Esophagus squamous epithelium (tissue), 5 donors: ENCODE measurements at regions not wholly inside any gene's neighbourhood (a gene's known extent, or its start where the extent isn't known, plus 50 kb on each side); places are given as distances from the start of the nearest gene placed in this dataset.
"Not testable (repeated sequence)": the region's sequence is repeated elsewhere in the genome, so short reads cannot be mapped to it uniquely, and the experiment has no call there.

Experiments used
- DNase-seq: peaks from one replicate; lab custom pipeline; 2025; lab: John Stamatoyannopoulos, UW
- H3K27ac ChIP-seq, 4 donors: fragments of 200-600 bp; sonication (generic); one replicate each; pipeline ENCODE4 v1.5.1; 2016 to 2019; ENCODE audit warnings: mild to moderate bottlenecking in 1 of 4
- H3K27me3 ChIP-seq, 4 donors: fragments of 200-600 bp; sonication (generic); 1 replicate in 3 of 4; 2 replicates in 1 of 4; pipeline versions ENCODE4 v1.5.1 to v1.6.0; 2017 to 2021; ENCODE audit warnings: antibody characterized with exemption in 1 of 4
- H3K36me3 ChIP-seq, 3 donors: fragments of 200-600 bp; sonication (generic); one replicate each; pipeline ENCODE4 v1.5.1; 2016 to 2019
- H3K4me1 ChIP-seq, 3 donors: fragments of 200-600 bp; sonication (generic); one replicate each; pipeline ENCODE4 v1.5.1; 2017 to 2019
- H3K4me3 ChIP-seq, 4 donors: fragments of 200-600 bp; sonication (generic); 1 replicate in 3 of 4; 2 replicates in 1 of 4; pipeline ENCODE4 v1.5.1; 2016 to 2019; ENCODE audit warnings: mild to moderate bottlenecking in 2 of 4, moderate library complexity in 1 of 4
- H3K9me3 ChIP-seq, 3 donors: fragments of 200-600 bp; sonication (generic); one replicate each; pipeline ENCODE4 v1.5.1; 2016 to 2019
- WGBS, 2 donors: methylation state at CpG; one replicate each; pipeline ENCODE4 v1.1.5; 2018; 5-methylcytosine and 5-hydroxymethylcytosine counted together
- intact Hi-C: fragments of 100-400 bp; cut with DNase I; formaldehyde crosslinking; loops from one replicate; pipeline ENCODE4 v1.15.0; 2022
- donor health status: DM: yes; HTN: yes; CAD: no.

DNA sequence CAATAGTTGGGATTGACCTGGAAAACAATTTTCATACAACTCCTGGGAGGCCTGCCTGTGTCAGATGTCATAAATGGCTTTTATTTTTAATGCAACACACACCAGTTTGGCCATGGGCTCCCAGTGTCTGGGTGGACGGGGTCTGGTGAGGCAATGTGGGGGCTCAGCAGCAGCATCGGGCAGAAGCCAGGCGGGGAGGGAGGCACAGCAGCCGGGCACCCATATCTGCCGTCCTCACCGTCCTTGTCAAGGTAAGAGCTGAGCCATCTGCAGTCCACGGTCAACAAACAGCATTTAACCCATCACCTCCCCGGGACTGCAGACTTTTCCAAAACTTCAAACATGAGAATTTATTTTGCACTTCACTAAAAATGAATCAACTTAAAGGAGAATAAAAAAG is 154.0 kb upstream of the ZNF469 start:
- intact Hi-C loops, H3K27me3 ChIP-seq, DNase-seq, H3K9me3 ChIP-seq, H3K36me3 ChIP-seq, H3K27ac ChIP-seq, H3K4me3 ChIP-seq, H3K4me1 ChIP-seq: not testable (repeated sequence)
- WGBS, 2 donors = 70% methylated on average over 2 of the region's 8 CpGs; no CpG with 5 or more reads in 1 of the 2 donors

DNA sequence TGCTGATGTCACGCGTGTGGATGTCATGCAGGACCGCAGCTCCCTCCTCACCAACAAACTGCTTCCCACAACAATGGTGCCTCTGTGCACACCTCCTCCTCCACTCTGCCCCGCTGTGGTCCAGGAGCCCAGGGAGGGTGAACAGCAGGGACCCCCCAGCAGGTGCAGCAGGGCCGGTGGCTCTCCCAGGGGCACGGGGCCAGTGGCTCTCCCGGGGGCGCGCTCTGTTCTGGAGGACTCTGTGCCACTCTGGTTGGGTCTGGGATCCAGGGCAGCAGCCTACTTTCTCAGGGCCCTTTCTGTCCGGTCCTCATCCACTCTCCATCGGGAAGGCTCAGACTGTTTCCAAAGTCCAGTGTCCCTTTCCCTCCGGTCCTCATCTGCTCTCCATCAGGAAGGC is 153.0 kb upstream of the ZNF469 start:
- H3K27me3 ChIP-seq, H3K36me3 ChIP-seq, DNase-seq, intact Hi-C loops, H3K27ac ChIP-seq, H3K9me3 ChIP-seq, H3K4me3 ChIP-seq, H3K4me1 ChIP-seq: not testable (repeated sequence)
- 95 to 100% methylated on average over 2 to 4 of the region's 12 CpGs for WGBS, 2 donors

DNA sequence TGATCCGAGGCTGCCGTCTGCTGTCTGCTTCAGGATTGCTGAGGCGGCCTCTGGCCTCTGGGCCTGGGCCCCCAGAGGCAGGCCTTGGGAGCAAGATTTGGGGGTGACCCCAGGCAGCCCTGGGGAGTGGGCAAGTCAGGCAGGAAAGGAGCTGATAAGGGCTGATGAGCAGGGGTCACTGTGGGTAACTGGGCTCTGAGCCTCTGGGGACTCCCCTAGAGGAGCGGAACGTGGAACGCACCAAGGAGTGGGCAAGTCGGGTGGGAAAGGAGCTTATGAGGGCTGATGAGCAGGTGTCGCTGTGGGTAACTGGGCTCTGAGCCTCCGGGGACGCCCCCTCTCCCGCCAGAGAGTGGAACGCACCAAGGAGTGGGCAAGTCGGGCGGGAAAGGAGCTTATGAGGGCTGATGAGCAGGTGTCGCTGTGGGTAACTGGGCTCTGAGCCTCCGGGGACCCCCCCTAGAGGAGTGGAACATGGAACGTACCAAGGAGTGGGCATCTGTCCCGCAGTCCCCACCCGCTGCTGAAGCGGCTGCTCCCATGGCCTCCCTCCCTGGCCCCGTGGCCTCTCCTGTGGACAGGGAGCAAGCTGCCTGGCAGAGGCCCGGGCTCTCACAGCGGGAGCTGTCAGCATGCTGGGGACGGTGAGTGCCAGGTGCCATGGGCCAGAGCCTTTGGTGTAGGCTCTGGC is 152.3 kb upstream of the ZNF469 start:
- H3K27me3 ChIP-seq, H3K4me1 ChIP-seq, intact Hi-C loops, H3K9me3 ChIP-seq, H3K27ac ChIP-seq, DNase-seq, H3K36me3 ChIP-seq, H3K4me3 ChIP-seq: not testable (repeated sequence)
- 94% methylated on average over 4 of the region's 24 CpGs; no CpG with 5 or more reads in 1 of the 2 donors for WGBS, 2 donors

DNA sequence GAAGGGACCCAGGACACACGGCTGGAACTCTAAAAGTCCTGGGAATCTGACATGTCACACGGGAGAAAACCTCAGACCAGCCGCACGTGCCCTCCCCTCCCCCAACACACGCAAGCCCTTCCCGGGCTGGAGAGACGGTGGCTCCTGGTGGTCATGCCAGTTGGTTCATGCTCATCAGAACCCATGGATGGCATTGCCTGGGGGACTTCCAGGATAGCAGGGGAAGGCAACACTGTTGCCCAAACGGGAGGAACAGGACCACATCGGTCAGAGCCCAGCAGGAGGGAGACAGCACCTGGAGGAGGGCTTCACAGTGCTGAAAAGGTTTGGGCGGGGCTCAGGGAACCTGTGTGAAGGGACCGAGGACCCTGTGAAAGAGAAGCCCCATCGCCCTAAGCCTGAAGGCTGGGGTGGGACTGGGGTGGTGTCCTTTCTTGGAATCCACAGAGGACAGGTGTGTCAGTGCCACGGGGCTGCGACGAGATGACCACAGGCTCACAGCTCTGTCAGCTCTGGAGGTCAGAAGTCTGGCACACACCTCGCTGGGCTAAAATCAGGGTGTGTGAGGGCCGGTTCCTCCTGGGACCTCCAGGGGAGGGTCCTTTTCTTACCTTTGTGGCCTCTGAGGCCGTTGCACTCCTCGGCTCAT is 151.7 kb upstream of the ZNF469 start:
- WGBS, 2 donors = 78 to 83% methylated on average over 3 to 16 of the region's 19 CpGs
- H3K4me1 ChIP-seq, H3K27ac ChIP-seq, DNase-seq, H3K36me3 ChIP-seq, H3K4me3 ChIP-seq, H3K27me3 ChIP-seq, H3K9me3 ChIP-seq, intact Hi-C loops: not testable (repeated sequence)

DNA sequence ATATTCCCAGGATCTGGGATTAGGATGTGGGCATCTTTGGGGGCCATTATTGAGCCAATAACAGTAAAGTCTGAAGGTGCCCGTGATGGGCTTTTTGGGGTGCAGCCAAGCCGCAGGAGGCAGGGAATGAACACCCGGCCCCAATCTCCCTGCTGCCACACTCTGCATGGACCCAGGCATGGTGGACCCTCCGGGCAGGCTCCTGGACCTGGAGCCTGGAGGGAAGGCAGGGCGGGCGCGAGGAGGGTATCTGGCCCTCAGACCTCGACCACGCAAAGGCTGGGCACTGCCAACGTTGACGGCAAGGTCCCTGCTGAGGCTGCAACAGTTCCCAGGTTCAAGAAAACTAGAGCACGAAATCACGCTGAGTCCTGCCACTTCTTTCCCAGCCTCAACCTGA is 150.9 kb upstream of the ZNF469 start:
- DNase-seq, H3K36me3 ChIP-seq, H3K27me3 ChIP-seq, H3K27ac ChIP-seq, H3K4me1 ChIP-seq, intact Hi-C loops, H3K9me3 ChIP-seq, H3K4me3 ChIP-seq: not testable (repeated sequence)
- 77 to 78% methylated on average over 4 to 10 of the region's 13 CpGs for WGBS, 2 donors

DNA sequence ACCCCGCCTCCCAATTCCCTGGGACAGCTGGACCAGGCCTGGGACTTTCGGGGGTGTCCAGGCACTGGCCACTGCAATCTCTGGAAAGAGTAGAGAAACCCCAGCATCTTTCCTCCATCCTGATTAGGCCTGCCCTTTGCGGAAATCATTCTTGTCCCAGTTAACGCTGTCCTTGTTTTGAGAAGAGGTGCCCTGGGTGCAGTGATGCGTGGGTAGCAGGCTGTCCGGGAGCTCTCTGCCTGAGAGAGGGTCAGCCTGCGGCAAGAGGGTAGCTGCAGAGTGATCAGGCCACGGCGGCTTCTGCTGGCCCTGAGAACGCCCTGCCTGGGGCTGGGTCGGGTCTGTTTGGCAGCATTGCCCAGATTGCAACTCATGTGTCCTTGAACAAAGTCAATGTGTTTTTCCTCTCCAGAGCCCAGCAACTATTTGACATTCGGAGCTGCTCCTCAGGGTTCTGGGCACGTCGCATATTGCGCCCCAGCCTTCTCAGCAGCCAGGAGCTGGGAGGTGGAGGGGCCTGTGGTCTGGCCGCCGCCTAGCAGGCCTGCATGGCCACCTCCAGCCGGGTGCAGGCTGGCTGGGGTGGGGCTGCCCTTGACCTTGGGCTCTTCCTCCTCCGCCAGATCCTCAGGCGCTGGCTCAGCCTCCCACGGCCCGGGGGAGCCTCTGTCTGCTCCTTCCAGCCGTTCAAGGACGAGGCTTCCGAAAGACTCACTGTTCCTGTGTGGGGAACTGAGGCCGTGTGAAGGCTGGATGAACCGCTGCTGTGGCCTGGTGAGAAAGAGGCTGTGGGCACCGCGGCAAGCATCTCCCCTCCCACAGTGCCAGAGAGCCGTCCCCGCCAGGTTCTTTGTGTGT is 150.1 kb upstream of the ZNF469 start:
- DNase-seq, intact Hi-C loops, H3K4me3 ChIP-seq, H3K9me3 ChIP-seq, H3K36me3 ChIP-seq, H3K27ac ChIP-seq, H3K27me3 ChIP-seq: not testable (repeated sequence)
- 95% methylated on average over 5 of the region's 31 CpGs; no CpG with 5 or more reads in 1 of the 2 donors for WGBS, 2 donors
- H3K4me1 ChIP-seq = peaks cover 0 to 12% (median 1%) of the 10 kb centered on the region in 3 donors

DNA sequence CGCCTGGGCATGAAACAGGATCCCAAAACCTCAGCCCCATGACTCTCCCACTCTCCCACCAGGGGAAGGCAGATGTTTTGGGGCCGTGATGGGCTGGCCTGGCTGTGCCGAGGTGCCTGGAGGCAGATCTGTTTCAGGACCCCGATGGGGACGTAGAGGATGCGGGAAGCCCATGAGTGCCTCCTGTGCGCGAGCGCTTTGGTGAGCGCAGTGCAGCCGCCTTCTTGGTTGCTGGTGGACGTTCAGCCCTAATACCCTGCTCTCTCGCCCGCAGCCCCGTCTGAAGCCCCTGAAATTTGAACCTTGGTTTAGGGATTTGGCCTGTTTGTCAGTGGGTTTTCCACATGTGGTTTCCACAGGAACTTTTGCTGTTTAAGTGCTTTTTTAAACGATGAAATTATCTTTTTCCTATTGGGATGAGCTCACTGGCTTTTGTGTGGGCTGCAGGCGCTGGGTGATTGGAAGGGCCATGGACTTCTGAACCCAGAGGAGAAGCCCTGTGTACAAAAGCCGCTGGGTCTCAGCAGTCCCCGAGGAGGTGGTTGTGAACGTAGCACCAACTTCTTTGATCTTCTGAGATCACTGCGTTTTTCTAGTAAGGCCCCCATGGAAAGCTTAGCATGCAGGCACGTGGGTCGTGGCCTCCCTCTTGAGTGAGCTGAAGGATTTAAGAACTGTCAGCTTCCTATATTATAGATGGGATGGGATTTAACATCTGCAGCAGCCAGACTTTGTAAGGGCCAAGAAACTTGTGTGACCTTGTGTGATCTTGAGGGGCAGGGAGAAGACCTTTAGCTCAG is 148.9 kb upstream of the ZNF469 start:
- H3K27me3 ChIP-seq, DNase-seq, H3K36me3 ChIP-seq, H3K9me3 ChIP-seq, H3K4me3 ChIP-seq, intact Hi-C loops: not testable (repeated sequence)
- H3K27ac ChIP-seq = peak overlapping the region; percentile 24 to 81 (median 46)
- peaks cover 6 to 24% (median 12%) of the 10 kb centered on the region in 3 donors for H3K4me1 ChIP-seq
- 20 to 44% methylated on average over 1 to 5 of the region's 23 CpGs for WGBS, 2 donors

DNA sequence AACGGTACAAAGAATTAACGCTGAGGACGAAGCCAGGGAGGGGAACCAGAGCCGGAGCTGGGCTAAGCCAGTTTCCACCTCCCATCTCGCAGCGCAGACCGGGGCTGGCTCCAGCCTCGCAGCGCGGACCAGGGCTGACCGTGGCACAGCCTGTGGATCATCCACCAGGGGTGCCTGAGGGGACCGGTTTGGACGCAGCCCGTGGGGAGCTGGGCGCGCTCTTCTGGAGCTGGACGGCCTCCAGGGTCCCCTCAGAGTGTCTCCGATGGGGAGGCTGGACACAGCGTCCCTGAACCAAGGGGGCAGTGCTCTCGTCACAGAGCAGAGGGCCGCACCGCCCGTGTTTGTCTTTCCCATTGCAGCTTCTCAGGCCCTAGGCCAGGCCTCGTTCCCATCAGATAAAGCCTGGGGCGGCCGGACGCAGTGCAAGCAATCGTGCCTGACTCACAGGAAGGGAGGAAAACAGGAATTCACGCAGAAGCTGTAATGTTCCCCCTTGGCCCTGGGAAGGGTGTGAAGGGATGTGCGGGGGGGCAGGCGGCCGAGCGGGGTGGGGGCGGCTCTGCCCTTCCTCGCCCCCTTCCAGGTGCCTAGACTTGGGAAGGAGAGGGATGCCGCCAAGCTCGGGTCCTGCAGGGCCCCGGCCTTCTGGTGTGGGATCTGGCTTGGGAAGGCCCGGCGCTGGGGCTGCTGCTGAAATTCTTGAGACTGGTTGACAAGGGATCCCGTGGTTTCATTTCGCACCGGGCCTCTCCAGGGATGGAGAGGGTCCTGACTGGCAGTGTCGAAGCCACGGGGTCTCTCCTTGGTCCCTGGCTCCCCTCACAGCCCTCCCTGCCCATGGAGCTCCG is 148.1 kb upstream of the ZNF469 start:
- H3K4me3 ChIP-seq, H3K9me3 ChIP-seq, intact Hi-C loops, DNase-seq, H3K27me3 ChIP-seq, H3K36me3 ChIP-seq: not testable (repeated sequence)
- 60 to 76% methylated on average over 2 to 16 of the region's 46 CpGs for WGBS, 2 donors
- H3K4me1 ChIP-seq = peaks cover 6 to 24% (median 12%) of the 10 kb centered on the region in 3 donors
- H3K27ac ChIP-seq = peak overlapping the region; percentile 24 to 81 (median 46)

DNA sequence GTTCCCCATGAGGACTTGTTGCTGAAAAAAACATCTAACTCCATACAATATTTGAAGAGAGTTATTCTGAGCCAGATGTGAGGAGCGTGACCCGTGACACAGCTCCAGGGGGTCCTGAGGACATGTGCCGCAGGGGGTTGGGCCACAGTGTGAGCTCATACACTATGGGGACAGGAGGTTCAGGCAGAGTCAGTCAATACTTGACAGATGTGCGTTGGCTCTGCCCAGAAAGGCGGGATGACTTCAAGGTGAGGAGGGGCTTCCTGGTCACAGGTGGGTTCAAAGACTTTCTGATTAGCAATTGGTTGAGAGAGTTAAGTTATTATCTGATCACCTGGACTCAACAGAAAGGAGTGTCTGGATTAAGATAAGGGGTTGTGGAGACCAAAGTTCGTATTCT is 147.1 kb upstream of the ZNF469 start:
- intact Hi-C loops = not testable (repeated sequence)

DNA sequence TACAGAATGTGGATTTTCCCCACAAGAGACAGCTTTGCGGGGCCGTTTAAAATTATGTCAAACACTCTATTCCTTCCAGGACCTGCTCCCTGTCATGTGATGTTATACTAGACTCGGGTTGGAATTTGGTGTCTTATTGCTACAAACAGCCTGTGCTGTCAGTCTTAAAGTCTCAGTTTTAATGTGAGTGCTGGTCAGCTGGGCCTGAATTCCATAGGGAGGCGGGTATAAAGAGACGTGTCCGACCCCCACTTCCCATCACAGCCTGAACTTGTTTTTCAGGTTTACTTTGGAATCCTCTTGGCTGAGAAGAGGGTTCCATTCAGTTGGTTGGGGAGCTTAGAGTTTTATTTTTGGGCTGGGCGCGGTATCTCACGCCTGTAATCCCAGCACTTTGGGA is 146.5 kb upstream of the ZNF469 start:
- H3K27me3 ChIP-seq, H3K9me3 ChIP-seq, DNase-seq, H3K36me3 ChIP-seq, H3K4me3 ChIP-seq, intact Hi-C loops: not testable (repeated sequence)
- Histone ChIP-seq H3K27ac (peak overlapping the region in 1 of 4 donors; percentile 13), H3K4me1 (peaks cover 6 to 29% (median 12%) of the 10 kb centered on the region in 3 donors)
- WGBS, 2 donors = 44 to 45% methylated on average over 4 of the region's 9 CpGs

More for the DNA sequence above, 147.1 kb upstream of the ZNF469 start:
- DNase-seq, H3K4me3 ChIP-seq, H3K27me3 ChIP-seq, H3K27ac ChIP-seq, H3K9me3 ChIP-seq, H3K36me3 ChIP-seq: not testable (repeated sequence)
- H3K4me1 ChIP-seq = peaks cover 6 to 26% (median 12%) of the 10 kb centered on the region in 3 donors
- WGBS, 2 donors = 72 to 86% methylated on average over 6 of the region's 6 CpGs

DNA sequence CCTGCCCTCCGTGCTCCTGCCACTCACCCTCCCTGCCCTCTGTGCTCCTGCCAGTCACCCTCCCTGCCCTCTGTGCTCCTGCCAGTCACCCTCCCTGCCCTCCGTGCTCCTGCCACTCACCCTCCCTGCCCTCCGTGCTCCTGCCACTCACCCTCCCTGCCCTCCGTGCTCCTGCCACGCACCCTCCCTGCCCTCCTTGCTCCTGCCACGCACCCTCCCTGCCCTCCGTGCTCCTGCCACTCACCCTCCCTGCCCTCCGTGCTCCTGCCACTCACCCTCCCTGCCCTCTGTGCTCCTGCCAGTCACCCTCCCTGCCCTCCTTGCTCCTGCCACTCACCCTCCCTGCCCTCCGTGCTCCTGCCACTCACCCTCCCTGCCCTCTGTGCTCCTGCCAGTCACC is 145.4 kb upstream of the ZNF469 start:
- H3K36me3 ChIP-seq, H3K27me3 ChIP-seq, DNase-seq, H3K4me3 ChIP-seq, intact Hi-C loops, H3K9me3 ChIP-seq, H3K27ac ChIP-seq: not testable (repeated sequence)
- H3K4me1 ChIP-seq = peaks cover 6 to 37% (median 17%) of the 10 kb centered on the region in 3 donors
- WGBS, 2 donors = 52% methylated on average over 5 of the region's 9 CpGs; no CpG with 5 or more reads in 1 of the 2 donors
